ENCODE measurements at regions not wholly inside any gene's neighbourhood (a gene's known extent, or its start where the extent isn't known, plus 50 kb on each side); places are given as distances from the start of the nearest gene placed in this dataset.

GRCh38 chr22:22180738-22181285 is 63.8 kb upstream of the VPREB1 start:
- TF ChIP-seq EZH2 (IDR thresholded peaks at IDR 0.05; ENCODE audit: borderline replicate concordance, low read length), result no peak
- no peak for TF ChIP-seq CTCF (IDR thresholded peaks at IDR 0.05; ENCODE audit: low read length)

Data from OCI-LY1 (cell line).